OCI-LY1 (cell line): ENCODE measurements at regions not wholly inside any gene's neighbourhood (a gene's known extent, or its start where the extent isn't known, plus 50 kb on each side); places are given as distances from the start of the nearest gene placed in this dataset.

Source experiments
- H2AFZ ChIP-seq: fragments of 200-600 bp; sonication (generic), shearing (Covaris generic); 2 replicates; pipeline ENCODE4 v1.6.0; 2014; ENCODE audit warnings: antibody characterized with exemption, mild to moderate bottlenecking, low read length
- H3F3A ChIP-seq: fragments of 200-600 bp; sonication (generic), shearing (Covaris generic); 2 replicates; pipeline ENCODE4 v1.6.0; 2014; ENCODE audit warnings: mild to moderate bottlenecking, antibody characterized with exemption, low read length, moderate library complexity; ENCODE audit not compliant: insufficient read depth
- H3K27ac ChIP-seq: fragments of 200-600 bp; sonication (generic); 2 replicates; pipeline ENCODE4 v1.5.1; 2014; ENCODE audit warnings: low read length, mixed run types, mild to moderate bottlenecking, low read depth; ENCODE audit not compliant: poor library complexity, severe bottlenecking
- H3K27me3 ChIP-seq: fragments of 200-600 bp; sonication (generic); 2 replicates; pipeline ENCODE4 v1.6.0; 2014; ENCODE audit warnings: antibody characterized with exemption, mild to moderate bottlenecking, low read length, moderate library complexity; ENCODE audit not compliant: insufficient read depth
- H3K36me3 ChIP-seq: fragments of 200-600 bp; sonication (generic); 2 replicates; pipeline ENCODE4 v1.6.1; 2014; ENCODE audit warnings: mild to moderate bottlenecking, antibody characterized with exemption, low read length, moderate library complexity, mixed read lengths; ENCODE audit not compliant: insufficient read depth
- H3K4me1 ChIP-seq: fragments of 200-600 bp; sonication (generic); 2 replicates; pipeline ENCODE4 v1.5.1; 2014; ENCODE audit warnings: mild to moderate bottlenecking, low read length, moderate library complexity; ENCODE audit not compliant: insufficient read depth, severe bottlenecking
- H3K4me2 ChIP-seq: fragments of 200-600 bp; sonication (generic), shearing (Covaris generic); 2 replicates; pipeline ENCODE4 v1.6.1; 2014; ENCODE audit warnings: low read length
- H3K4me3 ChIP-seq: fragments of 200-600 bp; sonication (generic); 2 replicates; pipeline ENCODE4 v1.5.1; 2014; ENCODE audit warnings: low read length, low read depth, mild to moderate bottlenecking, mixed read lengths; ENCODE audit not compliant: poor library complexity, severe bottlenecking
- H3K79me2 ChIP-seq: fragments of 200-600 bp; shearing (Covaris generic); 2 replicates; pipeline ENCODE4 v1.6.1; 2016; ENCODE audit warnings: mixed run types, low read length, mixed read lengths; ENCODE audit not compliant: insufficient read depth
- H3K9ac ChIP-seq: fragments of 200-600 bp; sonication (generic), shearing (Covaris generic); 2 replicates; pipeline ENCODE4 v1.6.1; 2014; ENCODE audit warnings: mild to moderate bottlenecking, low read length, mixed read lengths
- H3K9me2 ChIP-seq: fragments of 200-600 bp; sonication (generic), shearing (Covaris generic); 2 replicates; pipeline ENCODE4 v1.6.1; 2014; ENCODE audit warnings: low read depth, mild to moderate bottlenecking, low read length, mixed read lengths
- H3K9me3 ChIP-seq: fragments of 200-600 bp; shearing (Covaris generic); 2 replicates; pipeline ENCODE4 v1.6.1; 2014; ENCODE audit warnings: low read length, mixed read lengths
- H4K20me1 ChIP-seq: fragments of 200-600 bp; sonication (generic), shearing (Covaris generic); 2 replicates; pipeline ENCODE4 v1.6.0; 2016; ENCODE audit warnings: mild to moderate bottlenecking, low read length; ENCODE audit not compliant: insufficient read depth
- CTCF ChIP-seq: fragments of 200-600 bp; sonication (generic), shearing (Covaris generic); IDR thresholded peaks from 2 replicates; pipeline ENCODE4 v1.5.1; 2017; ENCODE audit warnings: mild to moderate bottlenecking, antibody characterized with exemption, low read length, moderate library complexity, mixed read lengths
- EZH2 ChIP-seq: fragments of 200-600 bp; sonication (generic), shearing (Covaris generic); IDR thresholded peaks from 2 replicates; pipeline ENCODE4 v1.8.0; 2017; ENCODE audit warnings: borderline replicate concordance, mixed run types, mild to moderate bottlenecking, antibody characterized with exemption, low read length, moderate library complexity, mixed read lengths

DNA sequence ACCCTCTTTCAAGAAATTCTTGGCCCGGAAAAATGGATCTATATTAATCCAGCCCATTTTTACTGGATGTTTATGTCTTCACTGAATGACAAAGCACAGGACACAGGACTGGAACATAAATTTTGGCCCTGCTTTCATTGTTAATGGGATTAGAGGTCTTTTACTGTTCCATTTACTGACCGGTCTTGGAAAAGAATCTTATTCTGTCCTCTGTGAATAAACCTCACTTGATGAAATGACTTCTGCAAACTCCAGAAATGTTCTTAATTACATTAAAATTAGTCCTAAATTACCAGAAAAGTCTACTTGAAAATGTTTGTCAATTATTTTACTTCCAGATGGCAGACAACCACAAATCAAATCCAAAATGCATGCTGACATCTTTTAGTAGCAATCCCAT, 79.3 kb upstream of the SLC24A5 start:
- Histone ChIP-seq H3K4me1 (no peaks in the 10 kb centered on the region), H2AFZ (no peak overlapping the region), H3K9ac (no peak overlapping the region), H3K4me2 (no peak overlapping the region), H3F3A (no peaks in the 10 kb centered on the region), H3K27ac (no peak overlapping the region), H3K27me3 (no peaks in the 10 kb centered on the region), H3K4me3 (no peak overlapping the region), H3K79me2 (no peaks in the 10 kb centered on the region), H3K9me3 (no peaks in the 10 kb centered on the region), H3K9me2 (no peaks in the 10 kb centered on the region), H4K20me1 (no peaks in the 10 kb centered on the region), H3K36me3 (no peaks in the 10 kb centered on the region)
- TF ChIP-seq EZH2 = no peak
- TF ChIP-seq CTCF = no peak

- no peak overlapping the region for H2AFZ ChIP-seq
- TF ChIP-seq EZH2 = no peak
- TF ChIP-seq CTCF = no peak
- no peaks in the 10 kb centered on the region for H3K36me3 ChIP-seq
- no peaks in the 10 kb centered on the region for H3K4me1 ChIP-seq
- H3K79me2 ChIP-seq = no peaks in the 10 kb centered on the region
- H3K9ac ChIP-seq = no peak overlapping the region
- no peaks in the 10 kb centered on the region for H3K27me3 ChIP-seq
- H3K4me3 ChIP-seq = no peak overlapping the region
- no peaks in the 10 kb centered on the region for H3F3A ChIP-seq
- no peaks in the 10 kb centered on the region for H3K9me2 ChIP-seq
- no peaks in the 10 kb centered on the region for H4K20me1 ChIP-seq
- H3K27ac ChIP-seq = no peak overlapping the region
- no peak overlapping the region for H3K4me2 ChIP-seq
- H3K9me3 ChIP-seq = no peaks in the 10 kb centered on the region
These were observed 73.9 kb upstream of the SLC24A5 start for GRCh38 chr15:48046813-48047438.

GRCh38 chr15:48049736-48050135, 71.1 kb upstream of the SLC24A5 start:
- no peaks in the 10 kb centered on the region for H3K79me2 ChIP-seq
- TF ChIP-seq CTCF (no peak), EZH2 (no peak)
- H3K4me1 ChIP-seq = no peaks in the 10 kb centered on the region

More at GRCh38 chr15:48049736-48050135, 71.1 kb upstream of the SLC24A5 start:
- H2AFZ ChIP-seq = no peak overlapping the region
- H3K27ac ChIP-seq = no peak overlapping the region
- no peak overlapping the region for H3K4me2 ChIP-seq
- no peaks in the 10 kb centered on the region for H3K9me2 ChIP-seq
- no peak overlapping the region for H3K4me3 ChIP-seq
- H4K20me1 ChIP-seq = no peaks in the 10 kb centered on the region
- no peaks in the 10 kb centered on the region for H3K27me3 ChIP-seq
- H3K9ac ChIP-seq = no peak overlapping the region
- no peaks in the 10 kb centered on the region for H3K36me3 ChIP-seq
- H3F3A ChIP-seq = no peaks in the 10 kb centered on the region
- H3K9me3 ChIP-seq = no peaks in the 10 kb centered on the region
